ENCODE measurements at regions not wholly inside any gene's neighbourhood (a gene's known extent, or its start where the extent isn't known, plus 50 kb on each side); places are given as distances from the start of the nearest gene placed in this dataset.

GRCh38 chr5:116795189-116795588 lies 220.6 kb upstream of the SEMA6A start:
- H3K27me3 ChIP-seq (ENCODE audit: control insufficient read depth in 1 of 2, insufficient read depth in 2 of 2, low read length in 2 of 2), result no peaks in the 10 kb centered on the region
- no peaks in the 10 kb centered on the region for H3K36me3 ChIP-seq (ENCODE audit: control insufficient read depth in 1 of 2, insufficient read depth in 2 of 2, low read length in 2 of 2)
- H3K4me1 ChIP-seq (ENCODE audit: control insufficient read depth in 1 of 2, insufficient read depth in 2 of 2, low read length in 2 of 2), result no peaks in the 10 kb centered on the region
- peaks cover 0 to 1% of the 10 kb centered on the region in 2 donors for H3K9me3 ChIP-seq (ENCODE audit: control insufficient read depth in 1 of 2, low read length in 2 of 2)
- no peak overlapping the region for H3K27ac ChIP-seq (ENCODE audit: low read depth, low read length)
- H3K4me3 ChIP-seq (ENCODE audit: low read depth in 1 of 2, low read length in 2 of 2), result no peak overlapping the region
- H3K9ac ChIP-seq (ENCODE audit: low read depth in 1 of 2, low read length in 2 of 2), result no peak overlapping the region

GRCh38 chr5:116789522-116789921 lies 214.9 kb upstream of the SEMA6A start:
- H3K4me3 ChIP-seq (ENCODE audit: low read depth in 1 of 2, low read length in 2 of 2), result no peak overlapping the region
- peaks cover 0 to 6% of the 10 kb centered on the region in 2 donors for H3K9me3 ChIP-seq (ENCODE audit: control insufficient read depth in 1 of 2, low read length in 2 of 2)
- no peaks in the 10 kb centered on the region for H3K27me3 ChIP-seq (ENCODE audit: control insufficient read depth in 1 of 2, insufficient read depth in 2 of 2, low read length in 2 of 2)
- H3K27ac ChIP-seq (ENCODE audit: low read depth, low read length), result no peak overlapping the region
- H3K4me1 ChIP-seq (ENCODE audit: control insufficient read depth in 1 of 2, insufficient read depth in 2 of 2, low read length in 2 of 2), result no peaks in the 10 kb centered on the region
- no peak overlapping the region for H3K9ac ChIP-seq (ENCODE audit: low read depth in 1 of 2, low read length in 2 of 2)
- no peaks in the 10 kb centered on the region for H3K36me3 ChIP-seq (ENCODE audit: control insufficient read depth in 1 of 2, insufficient read depth in 2 of 2, low read length in 2 of 2)

GRCh38 chr5:116788851-116789403 lies 214.3 kb upstream of the SEMA6A start:
- H3K4me1 ChIP-seq (ENCODE audit: control insufficient read depth in 1 of 2, insufficient read depth in 2 of 2, low read length in 2 of 2), result no peaks in the 10 kb centered on the region
- H3K4me3 ChIP-seq (ENCODE audit: low read depth in 1 of 2, low read length in 2 of 2), result no peak overlapping the region
- H3K27ac ChIP-seq (ENCODE audit: low read depth, low read length), result no peak overlapping the region
- H3K9me3 ChIP-seq (ENCODE audit: control insufficient read depth in 1 of 2, low read length in 2 of 2), result peaks cover 0 to 6% of the 10 kb centered on the region in 2 donors
- no peak overlapping the region for H3K9ac ChIP-seq (ENCODE audit: low read depth in 1 of 2, low read length in 2 of 2)
- H3K36me3 ChIP-seq (ENCODE audit: control insufficient read depth in 1 of 2, insufficient read depth in 2 of 2, low read length in 2 of 2), result no peaks in the 10 kb centered on the region
- no peaks in the 10 kb centered on the region for H3K27me3 ChIP-seq (ENCODE audit: control insufficient read depth in 1 of 2, insufficient read depth in 2 of 2, low read length in 2 of 2)

GRCh38 chr5:116787570-116787969 lies 212.9 kb upstream of the SEMA6A start:
- Histone ChIP-seq H3K4me1 (ENCODE audit: control insufficient read depth in 1 of 2, insufficient read depth in 2 of 2, low read length in 2 of 2) (no peaks in the 10 kb centered on the region), H3K27ac (ENCODE audit: low read depth, low read length) (no peak overlapping the region), H3K9ac (ENCODE audit: low read depth in 1 of 2, low read length in 2 of 2) (no peak overlapping the region), H3K36me3 (ENCODE audit: control insufficient read depth in 1 of 2, insufficient read depth in 2 of 2, low read length in 2 of 2) (no peaks in the 10 kb centered on the region), H3K4me3 (ENCODE audit: low read depth in 1 of 2, low read length in 2 of 2) (no peak overlapping the region), H3K27me3 (ENCODE audit: control insufficient read depth in 1 of 2, insufficient read depth in 2 of 2, low read length in 2 of 2) (no peaks in the 10 kb centered on the region), H3K9me3 (ENCODE audit: control insufficient read depth in 1 of 2, low read length in 2 of 2) (peaks cover 0 to 6% of the 10 kb centered on the region in 2 donors)

- H3K9ac ChIP-seq (ENCODE audit: low read depth in 1 of 2, low read length in 2 of 2), result no peak overlapping the region
- no peak overlapping the region for H3K4me3 ChIP-seq (ENCODE audit: low read depth in 1 of 2, low read length in 2 of 2)
- H3K27me3 ChIP-seq (ENCODE audit: control insufficient read depth in 1 of 2, insufficient read depth in 2 of 2, low read length in 2 of 2), result no peaks in the 10 kb centered on the region
- H3K36me3 ChIP-seq (ENCODE audit: control insufficient read depth in 1 of 2, insufficient read depth in 2 of 2, low read length in 2 of 2), result no peaks in the 10 kb centered on the region
- peaks cover 0 to 4% of the 10 kb centered on the region in 2 donors for H3K9me3 ChIP-seq (ENCODE audit: control insufficient read depth in 1 of 2, low read length in 2 of 2)
- H3K4me1 ChIP-seq (ENCODE audit: control insufficient read depth in 1 of 2, insufficient read depth in 2 of 2, low read length in 2 of 2), result no peaks in the 10 kb centered on the region
- no peak overlapping the region for H3K27ac ChIP-seq (ENCODE audit: low read depth, low read length)
These were observed 210.5 kb upstream of the SEMA6A start for GRCh38 chr5:116785106-116785505.

- Histone ChIP-seq H3K27ac (ENCODE audit: low read depth, low read length) (no peak overlapping the region), H3K4me3 (ENCODE audit: low read depth in 1 of 2, low read length in 2 of 2) (no peak overlapping the region), H3K4me1 (ENCODE audit: control insufficient read depth in 1 of 2, insufficient read depth in 2 of 2, low read length in 2 of 2) (no peaks in the 10 kb centered on the region), H3K9ac (ENCODE audit: low read depth in 1 of 2, low read length in 2 of 2) (no peak overlapping the region), H3K27me3 (ENCODE audit: control insufficient read depth in 1 of 2, insufficient read depth in 2 of 2, low read length in 2 of 2) (no peaks in the 10 kb centered on the region), H3K36me3 (ENCODE audit: control insufficient read depth in 1 of 2, insufficient read depth in 2 of 2, low read length in 2 of 2) (no peaks in the 10 kb centered on the region), H3K9me3 (ENCODE audit: control insufficient read depth in 1 of 2, low read length in 2 of 2) (no peaks in the 10 kb centered on the region)
These were observed 205.2 kb upstream of the SEMA6A start for GRCh38 chr5:116779846-116780245.

GRCh38 chr5:116778651-116779280 lies 204.1 kb upstream of the SEMA6A start:
- H3K4me3 ChIP-seq (ENCODE audit: low read depth in 1 of 2, low read length in 2 of 2), result no peak overlapping the region
- no peaks in the 10 kb centered on the region for H3K4me1 ChIP-seq (ENCODE audit: control insufficient read depth in 1 of 2, insufficient read depth in 2 of 2, low read length in 2 of 2)
- no peak overlapping the region for H3K9ac ChIP-seq (ENCODE audit: low read depth in 1 of 2, low read length in 2 of 2)
- no peaks in the 10 kb centered on the region for H3K36me3 ChIP-seq (ENCODE audit: control insufficient read depth in 1 of 2, insufficient read depth in 2 of 2, low read length in 2 of 2)
- H3K27me3 ChIP-seq (ENCODE audit: control insufficient read depth in 1 of 2, insufficient read depth in 2 of 2, low read length in 2 of 2), result peaks cover 0 to under 1% of the 10 kb centered on the region in 2 donors
- H3K27ac ChIP-seq (ENCODE audit: low read depth, low read length), result no peak overlapping the region
- H3K9me3 ChIP-seq (ENCODE audit: control insufficient read depth in 1 of 2, low read length in 2 of 2), result no peaks in the 10 kb centered on the region

- H3K27me3 ChIP-seq (ENCODE audit: control insufficient read depth in 1 of 2, insufficient read depth in 2 of 2, low read length in 2 of 2), result peaks cover 0 to 3% of the 10 kb centered on the region in 2 donors
- H3K36me3 ChIP-seq (ENCODE audit: control insufficient read depth in 1 of 2, insufficient read depth in 2 of 2, low read length in 2 of 2), result no peaks in the 10 kb centered on the region
- H3K4me3 ChIP-seq (ENCODE audit: low read depth in 1 of 2, low read length in 2 of 2), result no peak overlapping the region
- no peak overlapping the region for H3K27ac ChIP-seq (ENCODE audit: low read depth, low read length)
- H3K9ac ChIP-seq (ENCODE audit: low read depth in 1 of 2, low read length in 2 of 2), result no peak overlapping the region
- H3K9me3 ChIP-seq (ENCODE audit: control insufficient read depth in 1 of 2, low read length in 2 of 2), result no peaks in the 10 kb centered on the region
- no peaks in the 10 kb centered on the region for H3K4me1 ChIP-seq (ENCODE audit: control insufficient read depth in 1 of 2, insufficient read depth in 2 of 2, low read length in 2 of 2)
These were observed 203.4 kb upstream of the SEMA6A start for GRCh38 chr5:116778032-116778431.

- Histone ChIP-seq H3K9me3 (ENCODE audit: control insufficient read depth in 1 of 2, low read length in 2 of 2) (no peaks in the 10 kb centered on the region), H3K9ac (ENCODE audit: low read depth in 1 of 2, low read length in 2 of 2) (no peak overlapping the region), H3K4me3 (ENCODE audit: low read depth in 1 of 2, low read length in 2 of 2) (no peak overlapping the region), H3K4me1 (ENCODE audit: control insufficient read depth in 1 of 2, insufficient read depth in 2 of 2, low read length in 2 of 2) (no peaks in the 10 kb centered on the region), H3K36me3 (ENCODE audit: control insufficient read depth in 1 of 2, insufficient read depth in 2 of 2, low read length in 2 of 2) (no peaks in the 10 kb centered on the region), H3K27me3 (ENCODE audit: control insufficient read depth in 1 of 2, insufficient read depth in 2 of 2, low read length in 2 of 2) (peaks cover 0 to 3% of the 10 kb centered on the region in 2 donors), H3K27ac (ENCODE audit: low read depth, low read length) (no peak overlapping the region)
These were observed 199.3 kb upstream of the SEMA6A start for GRCh38 chr5:116773926-116774325.

GRCh38 chr5:116772806-116773205 lies 198.2 kb upstream of the SEMA6A start:
- no peak overlapping the region for H3K9ac ChIP-seq (ENCODE audit: low read depth in 1 of 2, low read length in 2 of 2)
- peaks cover 0 to 3% of the 10 kb centered on the region in 2 donors for H3K27me3 ChIP-seq (ENCODE audit: control insufficient read depth in 1 of 2, insufficient read depth in 2 of 2, low read length in 2 of 2)
- no peaks in the 10 kb centered on the region for H3K36me3 ChIP-seq (ENCODE audit: control insufficient read depth in 1 of 2, insufficient read depth in 2 of 2, low read length in 2 of 2)
- H3K9me3 ChIP-seq (ENCODE audit: control insufficient read depth in 1 of 2, low read length in 2 of 2), result no peaks in the 10 kb centered on the region
- H3K4me1 ChIP-seq (ENCODE audit: control insufficient read depth in 1 of 2, insufficient read depth in 2 of 2, low read length in 2 of 2), result no peaks in the 10 kb centered on the region
- no peak overlapping the region for H3K27ac ChIP-seq (ENCODE audit: low read depth, low read length)
- no peak overlapping the region for H3K4me3 ChIP-seq (ENCODE audit: low read depth in 1 of 2, low read length in 2 of 2)
